Cardiac muscle cell (in vitro differentiated cells and primary cell): ENCODE measurements at regions not wholly inside any gene's neighbourhood (a gene's known extent, or its start where the extent isn't known, plus 50 kb on each side); places are given as distances from the start of the nearest gene placed in this dataset.
A peak's percentile ranks its signal among the peaks of the same experiment; 100 is the strongest.

ENCODE experiments used
- DNase-seq, 2 donors: peaks; one replicate each; pipeline versions ENCODE4 v3.0.0 to v3.0.0-alpha.2; 2010 to 2017; ENCODE audit warnings: low read depth in 1 of 2, low spot score in 1 of 2
- H3K27ac ChIP-seq: fragments of 200-600 bp; sonication (generic); 2 replicates; pipeline ENCODE4 v1.5.1; 2016
- H3K27me3 ChIP-seq: fragments of 200-600 bp; sonication (generic); 2 replicates; pipeline ENCODE4 v1.6.0; 2016; ENCODE audit warnings: control low read depth
- H3K36me3 ChIP-seq: fragments of 200-600 bp; sonication (generic); 2 replicates; pipeline ENCODE4 v1.5.1; 2016; ENCODE audit warnings: control low read depth
- H3K4me1 ChIP-seq: fragments of 200-600 bp; sonication (generic); 2 replicates; pipeline ENCODE4 v1.8.1; 2017; ENCODE audit warnings: low read depth, mild to moderate bottlenecking, mixed run types
- H3K4me3 ChIP-seq: fragments of 200-600 bp; sonication (generic); 2 replicates; pipeline ENCODE4 v1.5.1; 2016; ENCODE audit warnings: mild to moderate bottlenecking
- H3K9me3 ChIP-seq: fragments of 200-600 bp; sonication (generic); 2 replicates; pipeline ENCODE4 v1.5.1; 2017; ENCODE audit warnings: low read depth, mild to moderate bottlenecking, control low read depth
- CTCF ChIP-seq: IDR thresholded peaks from 2 replicates; pipeline ENCODE4 v1.5.1; 2012; ENCODE audit warnings: low read depth, mild to moderate bottlenecking, low read length

GRCh38 chr9:106634641-106635040 lies 228.3 kb upstream of the ZNF462 start:
- Histone ChIP-seq H3K4me3 (no peak overlapping the region), H3K9me3 (no peaks in the 10 kb centered on the region), H3K4me1 (no peaks in the 10 kb centered on the region), H3K36me3 (no peaks in the 10 kb centered on the region), H3K27me3 (no peaks in the 10 kb centered on the region), H3K27ac (no peak overlapping the region)
- no peak for TF ChIP-seq CTCF
- DNase-seq: no peak

GRCh38 chr9:106637486-106637885 lies 225.5 kb upstream of the ZNF462 start:
- Histone ChIP-seq H3K4me1 (no peaks in the 10 kb centered on the region), H3K36me3 (no peaks in the 10 kb centered on the region), H3K27ac (no peak overlapping the region), H3K4me3 (no peak overlapping the region), H3K9me3 (no peaks in the 10 kb centered on the region), H3K27me3 (no peaks in the 10 kb centered on the region)
- DNase-seq: peak in 1 of 2 donors; percentile 35
- TF ChIP-seq CTCF: no peak

- no peaks in the 10 kb centered on the region for H3K4me1 ChIP-seq
- no peak overlapping the region for H3K27ac ChIP-seq
- H3K36me3 ChIP-seq: no peaks in the 10 kb centered on the region
- DNase-seq: no peak
- H3K9me3 ChIP-seq: no peaks in the 10 kb centered on the region
- TF ChIP-seq CTCF: no peak
- H3K27me3 ChIP-seq: no peaks in the 10 kb centered on the region
- no peak overlapping the region for H3K4me3 ChIP-seq
Observed at GRCh38 chr9:106639873-106640568, 222.9 kb upstream of the ZNF462 start.

GRCh38 chr9:106643211-106643930 lies 219.6 kb upstream of the ZNF462 start:
- Histone ChIP-seq H3K4me3 (no peak overlapping the region), H3K36me3 (no peaks in the 10 kb centered on the region), H3K27me3 (no peaks in the 10 kb centered on the region), H3K9me3 (no peaks in the 10 kb centered on the region), H3K27ac (no peak overlapping the region), H3K4me1 (no peaks in the 10 kb centered on the region)
- DNase-seq: no peak
- TF ChIP-seq CTCF: no peak

DNA sequence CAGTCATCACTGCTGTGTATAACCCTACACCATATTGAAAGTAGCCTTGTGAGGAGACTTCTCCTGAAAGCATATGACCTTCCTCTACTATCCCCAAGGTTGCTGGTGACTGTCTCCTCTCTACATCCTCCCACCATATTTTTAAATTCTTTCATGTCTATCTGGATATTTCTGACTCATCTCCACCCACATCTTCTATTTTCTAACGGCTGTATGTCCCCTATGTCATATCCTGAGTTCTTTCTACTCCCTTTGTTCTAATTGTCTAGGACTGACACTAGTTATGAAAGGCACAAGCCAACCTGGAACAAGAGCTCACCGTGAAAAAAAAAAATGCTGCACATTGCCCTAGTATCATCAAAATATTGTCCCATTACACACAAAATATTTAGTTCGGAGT lies 218.3 kb upstream of the ZNF462 start:
- Histone ChIP-seq H3K27ac (no peak overlapping the region), H3K4me3 (no peak overlapping the region), H3K9me3 (no peaks in the 10 kb centered on the region), H3K4me1 (no peaks in the 10 kb centered on the region), H3K27me3 (no peaks in the 10 kb centered on the region), H3K36me3 (no peaks in the 10 kb centered on the region)
- no peak for TF ChIP-seq CTCF
- DNase-seq: no peak
